ENCODE measurements at regions not wholly inside any gene's neighbourhood (a gene's known extent, or its start where the extent isn't known, plus 50 kb on each side); places are given as distances from the start of the nearest gene placed in this dataset.
A peak's percentile ranks its signal among the peaks of the same experiment; 100 is the strongest.

DNA sequence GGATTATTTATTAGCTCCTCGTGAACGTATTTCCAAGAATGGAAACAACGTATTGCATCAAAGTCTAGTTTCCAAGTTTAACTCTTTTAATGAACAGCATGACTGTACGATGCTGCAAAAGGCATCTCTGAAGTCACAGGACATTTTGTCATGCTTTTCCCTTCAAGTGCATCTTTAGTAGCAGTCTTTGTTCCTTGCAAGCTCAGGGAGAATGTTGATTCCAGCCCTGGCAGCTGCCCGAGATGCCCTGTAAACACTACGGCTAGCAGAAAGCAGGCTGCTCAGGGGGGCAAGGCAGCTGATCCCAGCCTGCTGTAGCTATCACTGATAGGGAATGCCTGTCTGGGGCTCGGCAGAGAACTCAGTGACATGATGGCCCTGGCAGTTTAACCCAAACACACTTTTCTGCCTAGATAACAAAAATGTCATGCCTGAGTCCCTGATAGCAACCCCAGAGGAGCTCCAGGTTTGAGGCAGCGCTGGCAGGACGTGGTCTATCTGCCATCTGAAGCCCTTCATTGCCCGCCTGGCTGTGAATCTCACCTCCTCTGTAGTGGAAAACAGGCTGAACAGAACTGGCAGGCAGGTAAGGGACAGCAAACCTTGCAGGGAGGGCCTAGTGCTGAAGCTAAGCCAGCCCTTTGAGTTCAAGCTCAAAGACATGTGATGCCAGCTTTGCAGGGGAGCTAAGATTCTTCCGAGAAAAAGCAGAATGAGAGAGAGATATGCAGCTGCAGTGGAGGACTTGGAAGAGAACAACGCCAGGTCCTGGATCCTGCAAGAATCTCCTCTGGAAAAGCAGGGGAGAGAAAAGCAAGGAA lies 264.6 kb downstream of the SNX10 start:
- DNase-seq, result peak in 1 of 2 donors; percentile 32
- peaks cover 0 to 5% (median 0%) of the 10 kb centered on the region in 3 donors for H3K27me3 ChIP-seq
- intact Hi-C loops (cut with DNase I; ENCODE audit: low total_unique reads), result no loop called here
- no peaks in the 10 kb centered on the region for H3K36me3 ChIP-seq
- no peak overlapping the region for H3K4me3 ChIP-seq
- no peak for TF ChIP-seq POLR2A (IDR thresholded peaks at IDR 0.05)
- TF ChIP-seq POLR2AphosphoS5 (IDR thresholded peaks at IDR 0.05), result no peak
- no peak for TF ChIP-seq EP300 (IDR thresholded peaks at IDR 0.05)
- TF ChIP-seq, protein P1, sequence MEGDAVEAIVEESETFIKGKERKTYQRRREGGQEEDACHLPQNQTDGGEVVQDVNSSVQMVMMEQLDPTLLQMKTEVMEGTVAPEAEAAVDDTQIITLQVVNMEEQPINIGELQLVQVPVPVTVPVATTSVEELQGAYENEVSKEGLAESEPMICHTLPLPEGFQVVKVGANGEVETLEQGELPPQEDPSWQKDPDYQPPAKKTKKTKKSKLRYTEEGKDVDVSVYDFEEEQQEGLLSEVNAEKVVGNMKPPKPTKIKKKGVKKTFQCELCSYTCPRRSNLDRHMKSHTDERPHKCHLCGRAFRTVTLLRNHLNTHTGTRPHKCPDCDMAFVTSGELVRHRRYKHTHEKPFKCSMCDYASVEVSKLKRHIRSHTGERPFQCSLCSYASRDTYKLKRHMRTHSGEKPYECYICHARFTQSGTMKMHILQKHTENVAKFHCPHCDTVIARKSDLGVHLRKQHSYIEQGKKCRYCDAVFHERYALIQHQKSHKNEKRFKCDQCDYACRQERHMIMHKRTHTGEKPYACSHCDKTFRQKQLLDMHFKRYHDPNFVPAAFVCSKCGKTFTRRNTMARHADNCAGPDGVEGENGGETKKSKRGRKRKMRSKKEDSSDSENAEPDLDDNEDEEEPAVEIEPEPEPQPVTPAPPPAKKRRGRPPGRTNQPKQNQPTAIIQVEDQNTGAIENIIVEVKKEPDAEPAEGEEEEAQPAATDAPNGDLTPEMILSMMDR (IDR thresholded peaks at IDR 0.05), result no peak
- H3K27ac ChIP-seq, result peak overlapping the region in 1 of 5 donors; percentile 8
- no peaks in the 10 kb centered on the region for H3K9me3 ChIP-seq
- WGBS, 5 donors, result 29 to 49% (median 34%) methylated on average over 12 of the region's 12 CpGs
- H3K4me1 ChIP-seq, result peaks cover 0 to 7% (median 2%) of the 10 kb centered on the region in 4 donors

DNA sequence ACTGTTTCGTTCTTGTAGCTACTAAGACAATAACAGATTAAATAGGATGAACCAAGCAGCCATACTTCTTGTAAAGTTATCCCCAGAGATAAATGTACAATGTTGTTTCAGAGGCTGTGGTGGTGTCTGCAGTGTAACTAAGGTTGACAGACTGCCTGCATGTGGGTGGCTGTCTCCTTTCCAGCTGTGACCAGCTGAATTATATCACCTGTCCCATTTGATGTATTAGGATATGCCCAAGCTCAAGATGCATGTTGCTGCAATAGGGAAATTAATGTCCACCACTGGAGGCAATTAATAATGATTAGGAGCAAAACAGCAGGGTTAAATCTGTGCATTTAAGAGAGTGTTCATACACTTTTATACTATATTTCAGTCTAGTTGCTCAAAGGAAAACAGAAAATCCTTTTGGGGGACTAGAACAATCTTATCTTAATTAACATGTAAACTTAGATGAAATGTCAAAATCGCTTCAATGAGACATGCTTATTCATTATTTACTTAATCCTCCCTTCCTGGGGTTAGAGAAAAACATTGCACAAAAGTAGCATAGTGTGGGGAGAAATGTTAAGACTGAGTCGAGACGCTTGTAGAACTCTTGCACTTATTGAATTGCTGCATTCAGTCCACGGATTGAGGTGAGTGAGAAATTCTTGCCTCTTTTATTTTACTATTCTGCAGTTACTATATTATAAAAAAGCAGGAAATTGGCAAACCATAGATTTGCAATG lies 269.0 kb downstream of the SNX10 start:
- Histone ChIP-seq H3K36me3 (no peaks in the 10 kb centered on the region), H3K27me3 (peaks cover 0 to 16% (median 0%) of the 10 kb centered on the region in 3 donors), H3K4me1 (peaks cover 0 to 7% (median 2%) of the 10 kb centered on the region in 4 donors), H3K27ac (no peak overlapping the region), H3K9me3 (no peaks in the 10 kb centered on the region), H3K4me3 (no peak overlapping the region)
- WGBS, 5 donors, result 46 to 55% (median 54%) methylated on average over 5 of the region's 5 CpGs
- TF ChIP-seq, protein P1 (IDR thresholded peaks at IDR 0.05), result no peak
- TF ChIP-seq POLR2A (IDR thresholded peaks at IDR 0.05) (no peak), POLR2AphosphoS5 (IDR thresholded peaks at IDR 0.05) (no peak), EP300 (IDR thresholded peaks at IDR 0.05) (no peak)
- DNase-seq, result no peak
- intact Hi-C loops (cut with DNase I; ENCODE audit: low total_unique reads), result no loop called here

DNA sequence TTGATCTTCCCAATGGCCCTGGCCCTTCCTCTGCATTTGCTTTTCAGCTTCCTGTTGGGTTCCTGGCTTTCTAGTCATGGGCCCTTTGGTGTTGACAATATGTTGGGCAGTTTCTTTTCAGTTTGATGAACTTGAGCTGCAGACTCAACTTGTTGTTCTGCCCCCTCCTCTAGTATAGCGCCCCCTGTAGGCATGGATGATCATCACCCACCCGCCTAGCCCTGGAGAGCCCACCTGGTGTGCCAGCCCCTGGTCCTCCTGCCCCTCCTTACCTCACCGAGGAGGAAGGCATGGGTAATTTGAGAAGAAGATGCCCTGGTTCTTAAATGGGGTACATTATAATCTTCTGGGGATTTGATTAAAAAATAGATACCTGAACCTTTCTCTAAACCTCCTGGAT lies 271.2 kb downstream of the SNX10 start:
- WGBS, 5 donors, result 61 to 83% (median 71%) methylated on average over 3 of the region's 3 CpGs
- Histone ChIP-seq H3K9me3 (no peaks in the 10 kb centered on the region), H3K4me3 (no peak overlapping the region), H3K27me3 (peaks cover 0 to 16% (median 0%) of the 10 kb centered on the region in 3 donors), H3K27ac (no peak overlapping the region), H3K4me1 (no peaks in the 10 kb centered on the region), H3K36me3 (no peaks in the 10 kb centered on the region)
- TF ChIP-seq POLR2A (IDR thresholded peaks at IDR 0.05) (no peak), EP300 (IDR thresholded peaks at IDR 0.05) (no peak), POLR2AphosphoS5 (IDR thresholded peaks at IDR 0.05) (no peak)
- TF ChIP-seq, protein P1 (IDR thresholded peaks at IDR 0.05), result no peak
- intact Hi-C loops (cut with DNase I; ENCODE audit: low total_unique reads), result no loop called here
- no peak for DNase-seq

DNA sequence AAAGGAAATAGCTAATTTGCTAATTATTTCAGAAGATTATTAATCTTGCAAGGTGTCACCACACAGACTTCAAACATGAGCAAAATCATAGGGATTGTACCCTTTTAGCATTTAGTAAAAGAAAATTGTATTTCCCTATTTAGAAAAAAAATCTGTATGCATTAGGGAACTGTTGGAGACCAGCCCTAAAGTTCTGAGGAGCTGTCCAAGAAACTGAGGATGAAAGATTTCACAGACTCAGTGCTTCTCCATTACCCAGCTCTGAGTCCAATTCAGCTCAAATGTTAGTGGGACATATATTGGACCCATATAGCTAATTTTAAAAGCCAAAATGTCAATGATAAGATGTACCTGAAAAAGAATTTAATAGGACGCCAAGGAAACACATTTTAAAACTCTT lies 271.7 kb downstream of the SNX10 start:
- no peak overlapping the region for H3K27ac ChIP-seq
- DNase-seq, result no peak
- H3K4me1 ChIP-seq, result no peaks in the 10 kb centered on the region
- peaks cover 0 to 13% (median 0%) of the 10 kb centered on the region in 3 donors for H3K27me3 ChIP-seq
- H3K4me3 ChIP-seq, result no peak overlapping the region
- intact Hi-C loops (cut with DNase I; ENCODE audit: low total_unique reads), result no loop called here
- H3K9me3 ChIP-seq, result no peaks in the 10 kb centered on the region
- no peak for TF ChIP-seq POLR2A (IDR thresholded peaks at IDR 0.05)
- TF ChIP-seq, protein P1 (IDR thresholded peaks at IDR 0.05), result no peak
- TF ChIP-seq EP300 (IDR thresholded peaks at IDR 0.05), result no peak
- no peak for TF ChIP-seq POLR2AphosphoS5 (IDR thresholded peaks at IDR 0.05)
- 92 to 94% (median 94%) methylated on average over 1 of the region's 1 CpG for WGBS, 5 donors
- H3K36me3 ChIP-seq, result no peaks in the 10 kb centered on the region

Data from stomach (tissue), 8 donors.